K562 (cell line): ENCODE measurements at regions not wholly inside any gene's neighbourhood (a gene's known extent, or its start where the extent isn't known, plus 50 kb on each side); places are given as distances from the start of the nearest gene placed in this dataset.

Source experiments
- ATF1 ChIP-seq, 2 experiments: fragments of 450-650 bp in 1 of 2; IDR thresholded peaks; 2 replicates each; pipeline ENCODE4 v1.6.1; 2016; ENCODE audit warnings: missing compliant biosample characterization in 1 of 2, missing genetic modification characterization in 1 of 2
- CXXC5 ChIP-seq: fragments of 250-450 bp; sonication (Bioruptor Pico); IDR thresholded peaks from 2 replicates; pipeline ENCODE4 v1.8.0; 2022; ENCODE audit warnings: inconsistent platforms, mild to moderate bottlenecking, moderate library complexity
- ETV6 ChIP-seq, 3 experiments: fragments of 150-350 bp in 1 of 3; sonication (generic) in 1 of 3; formaldehyde crosslinking in 1 of 3; IDR thresholded peaks; 2 replicates each; pipeline versions ENCODE4 v1.6.1 to v1.8.0; 2014 to 2022; ENCODE audit warnings: borderline replicate concordance in 2 of 3, low read depth in 2 of 3, antibody characterized with exemption in 1 of 3, low read length in 1 of 3, mild to moderate bottlenecking in 1 of 3, missing genetic modification reagents in 1 of 3
- FOXA3 ChIP-seq, 2 experiments: fragments of 450-650 bp in 1 of 2; sonication (generic) in 1 of 2; formaldehyde crosslinking; IDR thresholded peaks in 1 of 2; conservative IDR thresholded peaks in 1 of 2; 2 replicates each; pipeline versions ENCODE4 v1.4.0 to v1.8.0; 2020 to 2022; ENCODE audit warnings: mild to moderate bottlenecking in 2 of 2, missing genetic modification reagents in 1 of 2
- GABPA ChIP-seq: fragments of 200-800 bp; sonication (Bioruptor generic); conservative IDR thresholded peaks from 2 replicates; pipeline ENCODE4 v1.6.1; 2016; ENCODE audit warnings: low read depth, missing genetic modification characterization, missing compliant biosample characterization
- HLTF ChIP-seq: fragments of 450-650 bp; IDR thresholded peaks from 2 replicates; pipeline ENCODE4 v1.6.1; 2016
- HMGN3 ChIP-seq: IDR thresholded peaks from 2 replicates; pipeline ENCODE4 v1.6.1; 2011; ENCODE audit warnings: borderline replicate concordance, low read depth, mild to moderate bottlenecking, mixed read lengths, low read length; ENCODE audit not compliant: insufficient read length; ENCODE audit errors: extremely low read depth
- KLF13 ChIP-seq: fragments of 450-650 bp; IDR thresholded peaks from 2 replicates; pipeline ENCODE4 v1.6.1; 2016; ENCODE audit warnings: missing genetic modification characterization, low read depth, mild to moderate bottlenecking, missing compliant biosample characterization, moderate library complexity, borderline replicate concordance
- MTA1 ChIP-seq: fragments of 450-650 bp; IDR thresholded peaks from 2 replicates; pipeline ENCODE4 v1.6.1; 2017; ENCODE audit warnings: borderline replicate concordance
- POLR2G ChIP-seq: fragments of 200-400 bp; formaldehyde crosslinking; IDR thresholded peaks from 2 replicates; pipeline ENCODE4 v1.6.1; 2017; ENCODE audit warnings: low read depth, mild to moderate bottlenecking, antibody characterized with exemption, low read length, moderate library complexity
- RB1 ChIP-seq: fragments of 450-650 bp; IDR thresholded peaks from 2 replicates; pipeline ENCODE4 v1.6.1; 2017; ENCODE audit warnings: low read depth, mild to moderate bottlenecking
- SAP30 ChIP-seq: fragments of 200-600 bp; sonication (generic); IDR thresholded peaks from 2 replicates; pipeline ENCODE4 v1.6.1; 2012; ENCODE audit warnings: borderline replicate concordance, low read depth, mild to moderate bottlenecking, moderate library complexity, low read length, control low read depth, inconsistent platforms; ENCODE audit not compliant: insufficient read depth, poor library complexity, severe bottlenecking
- SOX6 ChIP-seq: fragments of 450-650 bp; IDR thresholded peaks from 2 replicates; pipeline ENCODE4 v1.6.1; 2014; ENCODE audit warnings: mild to moderate bottlenecking
- ZFX ChIP-seq: sonication (generic); formaldehyde crosslinking; IDR thresholded peaks from 2 replicates; pipeline ENCODE4 v1.8.0; 2022; ENCODE audit warnings: mild to moderate bottlenecking, missing genetic modification reagents, moderate library complexity
- ZNF232 ChIP-seq: sonication (generic); formaldehyde crosslinking; IDR thresholded peaks from 2 replicates; pipeline ENCODE4 v1.8.0; 2022; ENCODE audit warnings: mild to moderate bottlenecking, missing genetic modification reagents
- TF ChIP-seq, protein P1 (sequence below): sonication (generic); formaldehyde crosslinking; IDR thresholded peaks from 2 replicates; pipeline ENCODE4 v1.4.0; 2020; ENCODE audit warnings: mild to moderate bottlenecking, missing genetic modification reagents
- TF ChIP-seq, protein P2 (sequence below): fragments of 450-650 bp; IDR thresholded peaks from 2 replicates; pipeline ENCODE4 v1.6.1; 2014; ENCODE audit warnings: low read depth, mild to moderate bottlenecking, moderate library complexity, borderline replicate concordance
- TF ChIP-seq, protein P3 (sequence below): sonication (generic); formaldehyde crosslinking; IDR thresholded peaks from 2 replicates; pipeline ENCODE4 v1.9.0; 2022; ENCODE audit warnings: mild to moderate bottlenecking, missing genetic modification reagents
- TF ChIP-seq, protein P4 (sequence below): IDR thresholded peaks from 2 replicates; pipeline ENCODE4 v1.6.1; 2011; ENCODE audit warnings: borderline replicate concordance, low read depth, mild to moderate bottlenecking, moderate library complexity, low read length; ENCODE audit not compliant: insufficient read depth, poor library complexity, severe bottlenecking

DNA sequence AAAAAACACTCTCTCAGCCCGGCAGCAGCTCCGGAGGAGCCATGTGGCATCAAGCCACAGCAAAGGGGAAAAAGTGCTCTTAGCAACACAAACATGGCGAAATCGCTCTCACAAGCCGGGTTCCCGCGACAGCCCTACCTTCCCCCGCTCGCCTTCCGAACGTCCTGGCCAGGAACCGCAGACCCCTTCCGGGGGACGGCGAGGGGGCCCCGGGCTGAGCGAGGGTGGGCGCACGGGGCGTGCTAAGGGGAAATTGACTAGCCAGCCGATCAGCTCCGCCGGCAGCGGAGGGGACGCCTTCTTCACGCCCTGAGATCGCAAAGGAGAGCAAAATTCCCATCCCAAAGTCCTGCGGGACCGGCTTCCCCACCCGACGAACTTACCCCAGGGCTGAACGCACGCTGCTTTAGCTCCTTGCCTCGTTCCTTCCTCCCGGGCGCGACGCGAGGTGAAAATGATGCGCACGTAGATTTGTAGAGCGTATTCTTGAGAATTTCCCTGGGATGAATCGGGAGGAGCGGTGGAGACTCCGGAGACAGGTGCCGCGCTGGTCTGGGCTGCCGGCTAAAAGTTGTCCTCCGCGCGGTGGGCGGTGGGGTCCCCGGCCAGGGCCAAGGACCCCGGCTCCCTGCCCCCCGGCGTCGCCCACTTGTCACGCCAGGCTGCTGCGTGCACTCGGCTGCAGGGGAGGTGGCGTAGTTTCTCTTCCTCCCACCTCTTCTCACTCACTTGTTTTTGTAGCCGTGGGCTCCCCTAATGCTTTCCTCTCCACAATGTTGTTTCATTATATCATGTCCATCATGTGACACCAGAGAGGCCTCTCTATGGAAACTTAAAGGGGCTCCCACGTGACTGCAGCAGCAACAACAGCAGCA lies 220.1 kb upstream of the MKLN1 start (continued):
- TF ChIP-seq HMGN3 (peak; percentile 86), HLTF (0 out of 2 replicates have a peak, but pooled peaks have one; percentile 24), ATF1 (CRISPR knock-in tag; IDR thresholded peaks at IDR 0.05) (no peak), ATF1 (tag; IDR thresholded peaks at IDR 0.05) (peak; percentile 72), CXXC5 (CRISPR knock-in tag) (peak; percentile 59), GABPA (tag) (peak; percentile 41; the same call in 1 of the 2 replicates), SAP30 (no peak), MTA1 (peak; percentile 28; the same call in 1 of the 2 replicates), SOX6 (peak; percentile 56; the same call in 1 of the 2 replicates), POLR2G (peak; percentile 86), FOXA3 (CRISPR knock-in tag; conservative IDR thresholded peaks at IDR 0.05 in 1 of 2, IDR thresholded peaks at IDR 0.05 in 1 of 2) (peak in 1 of 2 experiments; percentile 34; a peak in 1 of 4 replicates), ETV6 (IDR thresholded peaks at IDR 0.05; ENCODE audit: borderline replicate concordance in 1 of 2, low read depth in 2 of 2, low read length in 1 of 2) (no peak), ETV6 (CRISPR knock-in tag; IDR thresholded peaks at IDR 0.05; ENCODE audit: borderline replicate concordance) (peak; percentile 52; the same call in 1 of the 2 replicates), KLF13 (tag) (no peak), ZFX (CRISPR knock-in tag) (peak; percentile 61; the same call in 1 of the 2 replicates), ZNF232 (CRISPR knock-in tag) (no peak), RB1 (peak; percentile 27; the same call in 1 of the 2 replicates)
- TF ChIP-seq, protein P1, sequence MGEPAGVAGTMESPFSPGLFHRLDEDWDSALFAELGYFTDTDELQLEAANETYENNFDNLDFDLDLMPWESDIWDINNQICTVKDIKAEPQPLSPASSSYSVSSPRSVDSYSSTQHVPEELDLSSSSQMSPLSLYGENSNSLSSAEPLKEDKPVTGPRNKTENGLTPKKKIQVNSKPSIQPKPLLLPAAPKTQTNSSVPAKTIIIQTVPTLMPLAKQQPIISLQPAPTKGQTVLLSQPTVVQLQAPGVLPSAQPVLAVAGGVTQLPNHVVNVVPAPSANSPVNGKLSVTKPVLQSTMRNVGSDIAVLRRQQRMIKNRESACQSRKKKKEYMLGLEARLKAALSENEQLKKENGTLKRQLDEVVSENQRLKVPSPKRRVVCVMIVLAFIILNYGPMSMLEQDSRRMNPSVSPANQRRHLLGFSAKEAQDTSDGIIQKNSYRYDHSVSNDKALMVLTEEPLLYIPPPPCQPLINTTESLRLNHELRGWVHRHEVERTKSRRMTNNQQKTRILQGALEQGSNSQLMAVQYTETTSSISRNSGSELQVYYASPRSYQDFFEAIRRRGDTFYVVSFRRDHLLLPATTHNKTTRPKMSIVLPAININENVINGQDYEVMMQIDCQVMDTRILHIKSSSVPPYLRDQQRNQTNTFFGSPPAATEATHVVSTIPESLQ (CRISPR knock-in tag): peak; percentile 91; the same call in 1 of the 2 replicates
- TF ChIP-seq, protein P2, sequence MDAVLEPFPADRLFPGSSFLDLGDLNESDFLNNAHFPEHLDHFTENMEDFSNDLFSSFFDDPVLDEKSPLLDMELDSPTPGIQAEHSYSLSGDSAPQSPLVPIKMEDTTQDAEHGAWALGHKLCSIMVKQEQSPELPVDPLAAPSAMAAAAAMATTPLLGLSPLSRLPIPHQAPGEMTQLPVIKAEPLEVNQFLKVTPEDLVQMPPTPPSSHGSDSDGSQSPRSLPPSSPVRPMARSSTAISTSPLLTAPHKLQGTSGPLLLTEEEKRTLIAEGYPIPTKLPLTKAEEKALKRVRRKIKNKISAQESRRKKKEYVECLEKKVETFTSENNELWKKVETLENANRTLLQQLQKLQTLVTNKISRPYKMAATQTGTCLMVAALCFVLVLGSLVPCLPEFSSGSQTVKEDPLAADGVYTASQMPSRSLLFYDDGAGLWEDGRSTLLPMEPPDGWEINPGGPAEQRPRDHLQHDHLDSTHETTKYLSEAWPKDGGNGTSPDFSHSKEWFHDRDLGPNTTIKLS: peak; percentile 16; the same call in 1 of the 2 replicates
- TF ChIP-seq, protein P3, sequence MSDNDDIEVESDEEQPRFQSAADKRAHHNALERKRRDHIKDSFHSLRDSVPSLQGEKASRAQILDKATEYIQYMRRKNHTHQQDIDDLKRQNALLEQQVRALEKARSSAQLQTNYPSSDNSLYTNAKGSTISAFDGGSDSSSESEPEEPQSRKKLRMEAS (CRISPR knock-in tag): peak; percentile 39; the same call in 1 of the 2 replicates
- TF ChIP-seq, protein P4, sequence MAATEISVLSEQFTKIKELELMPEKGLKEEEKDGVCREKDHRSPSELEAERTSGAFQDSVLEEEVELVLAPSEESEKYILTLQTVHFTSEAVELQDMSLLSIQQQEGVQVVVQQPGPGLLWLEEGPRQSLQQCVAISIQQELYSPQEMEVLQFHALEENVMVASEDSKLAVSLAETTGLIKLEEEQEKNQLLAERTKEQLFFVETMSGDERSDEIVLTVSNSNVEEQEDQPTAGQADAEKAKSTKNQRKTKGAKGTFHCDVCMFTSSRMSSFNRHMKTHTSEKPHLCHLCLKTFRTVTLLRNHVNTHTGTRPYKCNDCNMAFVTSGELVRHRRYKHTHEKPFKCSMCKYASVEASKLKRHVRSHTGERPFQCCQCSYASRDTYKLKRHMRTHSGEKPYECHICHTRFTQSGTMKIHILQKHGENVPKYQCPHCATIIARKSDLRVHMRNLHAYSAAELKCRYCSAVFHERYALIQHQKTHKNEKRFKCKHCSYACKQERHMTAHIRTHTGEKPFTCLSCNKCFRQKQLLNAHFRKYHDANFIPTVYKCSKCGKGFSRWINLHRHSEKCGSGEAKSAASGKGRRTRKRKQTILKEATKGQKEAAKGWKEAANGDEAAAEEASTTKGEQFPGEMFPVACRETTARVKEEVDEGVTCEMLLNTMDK: peak; percentile 19
